ENCODE measurements at regions not wholly inside any gene's neighbourhood (a gene's known extent, or its start where the extent isn't known, plus 50 kb on each side); places are given as distances from the start of the nearest gene placed in this dataset.

GRCh38 chr20:39289831-39290230 is 327.7 kb downstream of the DHX35 start:
- no CpG with 5 or more reads among the region's 2 CpGs for WGBS (ENCODE audit: insufficient coverage)
- no peak overlapping the region for H3K9ac ChIP-seq (ENCODE audit: insufficient read depth, low read length, poor library complexity, severe bottlenecking)
- Mint-ChIP-seq H3K4me1 (no peaks in the 10 kb centered on the region), H3K27me3 (ENCODE audit: low read depth in 3 of 3) (peaks cover 1 to 3% (median 2%) of the 10 kb centered on the region in 3 donors), H3K4me3 (no peak overlapping the region), H3K27ac (peak overlapping the region in 1 of 7 donors; percentile 17), H3K9me3 (peaks cover 0 to 37% (median 10%) of the 10 kb centered on the region in 7 donors), H3K36me3 (no peaks in the 10 kb centered on the region)
- peaks cover 0 to 6% of the 10 kb centered on the region in 2 donors for H3K9me3 ChIP-seq (replicated peaks in 1 of 2; ENCODE audit: control insufficient read depth in 1 of 2, insufficient read depth in 1 of 2, low read length in 2 of 2)
- H3K27ac ChIP-seq (ENCODE audit: low read depth in 1 of 2, low read length in 2 of 2), result no peak overlapping the region
- no peak overlapping the region for H3K4me2 ChIP-seq (replicated peaks; ENCODE audit: extremely low read depth, low read length, poor library complexity, severe bottlenecking)
- no peaks in the 10 kb centered on the region for H3K27me3 ChIP-seq (ENCODE audit: control insufficient read depth in 2 of 2, insufficient read depth in 2 of 2, low read length in 2 of 2)
- H3K36me3 ChIP-seq (replicated peaks in 1 of 2; ENCODE audit: control insufficient read depth in 1 of 2, insufficient read depth in 2 of 2, low read length in 2 of 2), result no peaks in the 10 kb centered on the region
- H3K79me2 ChIP-seq (ENCODE audit: insufficient read depth, low read length), result no peaks in the 10 kb centered on the region
- no peaks in the 10 kb centered on the region for H3K4me1 ChIP-seq (ENCODE audit: control insufficient read depth in 1 of 2, insufficient read depth in 2 of 2, low read length in 2 of 2)
- intact Hi-C loops (cut with micrococcal nuclease), result no loop called here
- DNase-seq, result no peak
- no peak overlapping the region for H2AFZ ChIP-seq (ENCODE audit: insufficient read depth, low read depth, low read length, poor library complexity, severe bottlenecking)
- no peak overlapping the region for H3K4me3 ChIP-seq (replicated peaks in 1 of 3; ENCODE audit: low read depth in 2 of 3, low read length in 3 of 3)
- TF ChIP-seq, protein P1, sequence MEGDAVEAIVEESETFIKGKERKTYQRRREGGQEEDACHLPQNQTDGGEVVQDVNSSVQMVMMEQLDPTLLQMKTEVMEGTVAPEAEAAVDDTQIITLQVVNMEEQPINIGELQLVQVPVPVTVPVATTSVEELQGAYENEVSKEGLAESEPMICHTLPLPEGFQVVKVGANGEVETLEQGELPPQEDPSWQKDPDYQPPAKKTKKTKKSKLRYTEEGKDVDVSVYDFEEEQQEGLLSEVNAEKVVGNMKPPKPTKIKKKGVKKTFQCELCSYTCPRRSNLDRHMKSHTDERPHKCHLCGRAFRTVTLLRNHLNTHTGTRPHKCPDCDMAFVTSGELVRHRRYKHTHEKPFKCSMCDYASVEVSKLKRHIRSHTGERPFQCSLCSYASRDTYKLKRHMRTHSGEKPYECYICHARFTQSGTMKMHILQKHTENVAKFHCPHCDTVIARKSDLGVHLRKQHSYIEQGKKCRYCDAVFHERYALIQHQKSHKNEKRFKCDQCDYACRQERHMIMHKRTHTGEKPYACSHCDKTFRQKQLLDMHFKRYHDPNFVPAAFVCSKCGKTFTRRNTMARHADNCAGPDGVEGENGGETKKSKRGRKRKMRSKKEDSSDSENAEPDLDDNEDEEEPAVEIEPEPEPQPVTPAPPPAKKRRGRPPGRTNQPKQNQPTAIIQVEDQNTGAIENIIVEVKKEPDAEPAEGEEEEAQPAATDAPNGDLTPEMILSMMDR (IDR thresholded peaks at IDR 0.05), result no peak
- H4K20me1 ChIP-seq (ENCODE audit: insufficient read depth, low read length), result no peaks in the 10 kb centered on the region

DNA sequence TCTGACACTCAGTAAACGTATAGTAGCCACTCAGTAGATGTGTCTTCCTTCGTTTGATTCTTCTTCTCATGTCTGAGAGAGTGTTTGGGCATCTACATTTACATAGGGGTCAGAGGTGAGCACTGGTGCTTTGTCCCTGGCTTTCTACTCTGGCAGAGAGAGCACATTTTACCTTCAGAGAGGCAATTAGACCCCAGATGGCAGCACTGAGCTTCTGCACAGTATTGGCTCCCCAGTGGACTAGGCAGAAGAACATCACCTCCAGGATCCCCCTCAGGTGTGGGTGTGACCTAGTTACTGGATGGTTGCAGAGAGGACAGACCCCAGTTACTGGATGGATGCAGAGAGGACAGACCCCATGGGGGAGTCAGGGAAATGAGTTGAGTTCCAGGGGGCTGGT is 327.2 kb downstream of the DHX35 start:
- no CpG with 5 or more reads among the region's 2 CpGs for WGBS (ENCODE audit: insufficient coverage)
- no peaks in the 10 kb centered on the region for H3K36me3 ChIP-seq (replicated peaks in 1 of 2; ENCODE audit: control insufficient read depth in 1 of 2, insufficient read depth in 2 of 2, low read length in 2 of 2)
- peaks cover 1 to 3% (median 2%) of the 10 kb centered on the region in 3 donors for H3K27me3 Mint-ChIP-seq (ENCODE audit: low read depth in 3 of 3)
- H3K27ac Mint-ChIP-seq, result no peak overlapping the region
- H3K4me3 ChIP-seq (replicated peaks in 1 of 3; ENCODE audit: low read depth in 2 of 3, low read length in 3 of 3), result no peak overlapping the region
- no peak for DNase-seq
- no peaks in the 10 kb centered on the region for H3K36me3 Mint-ChIP-seq
- no peak overlapping the region for H3K4me3 Mint-ChIP-seq
- peaks cover 0 to 37% (median 10%) of the 10 kb centered on the region in 7 donors for H3K9me3 Mint-ChIP-seq
- no peaks in the 10 kb centered on the region for H3K79me2 ChIP-seq (ENCODE audit: insufficient read depth, low read length)
- no peak overlapping the region for H3K27ac ChIP-seq (ENCODE audit: low read depth in 1 of 2, low read length in 2 of 2)
- no peaks in the 10 kb centered on the region for H3K27me3 ChIP-seq (ENCODE audit: control insufficient read depth in 2 of 2, insufficient read depth in 2 of 2, low read length in 2 of 2)
- peaks cover 0 to 6% of the 10 kb centered on the region in 2 donors for H3K9me3 ChIP-seq (replicated peaks in 1 of 2; ENCODE audit: control insufficient read depth in 1 of 2, insufficient read depth in 1 of 2, low read length in 2 of 2)
- TF ChIP-seq, protein P1 (IDR thresholded peaks at IDR 0.05), result no peak
- no peaks in the 10 kb centered on the region for H3K4me1 ChIP-seq (ENCODE audit: control insufficient read depth in 1 of 2, insufficient read depth in 2 of 2, low read length in 2 of 2)
- H3K4me2 ChIP-seq (replicated peaks; ENCODE audit: extremely low read depth, low read length, poor library complexity, severe bottlenecking), result no peak overlapping the region
- no peak overlapping the region for H3K9ac ChIP-seq (ENCODE audit: insufficient read depth, low read length, poor library complexity, severe bottlenecking)
- no peaks in the 10 kb centered on the region for H4K20me1 ChIP-seq (ENCODE audit: insufficient read depth, low read length)
- intact Hi-C loops (cut with micrococcal nuclease), result no loop called here
- no peaks in the 10 kb centered on the region for H3K4me1 Mint-ChIP-seq
- H2AFZ ChIP-seq (ENCODE audit: insufficient read depth, low read depth, low read length, poor library complexity, severe bottlenecking), result no peak overlapping the region
